Osteocyte (in vitro differentiated cells): ENCODE measurements at regions not wholly inside any gene's neighbourhood (a gene's known extent, or its start where the extent isn't known, plus 50 kb on each side); places are given as distances from the start of the nearest gene placed in this dataset.

ENCODE experiments used
- DNase-seq: peaks from one replicate; pipeline ENCODE4 v3.0.0; 2021; ENCODE audit warnings: mixed read lengths; ENCODE audit not compliant: unreplicated experiment; ENCODE audit errors: extremely low spot score
- H3K27ac Mint-ChIP-seq: one replicate; pipeline ENCODE4 v1.8.0; 2021; ENCODE audit warnings: mild to moderate bottlenecking, mixed read lengths; ENCODE audit not compliant: unreplicated experiment
- H3K27me3 Mint-ChIP-seq: one replicate; pipeline ENCODE4 v1.8.0; 2021; ENCODE audit warnings: mixed read lengths; ENCODE audit not compliant: unreplicated experiment
- H3K36me3 Mint-ChIP-seq: one replicate; pipeline ENCODE4 v1.8.0; 2021; ENCODE audit warnings: mixed read lengths; ENCODE audit not compliant: unreplicated experiment
- H3K4me1 Mint-ChIP-seq: one replicate; pipeline ENCODE4 v1.8.0; 2021; ENCODE audit warnings: mixed read lengths; ENCODE audit not compliant: unreplicated experiment
- H3K4me3 Mint-ChIP-seq: one replicate; pipeline ENCODE4 v1.8.0; 2021; ENCODE audit warnings: mild to moderate bottlenecking, moderate library complexity, mixed read lengths; ENCODE audit not compliant: unreplicated experiment
- H3K9me3 Mint-ChIP-seq: one replicate; pipeline ENCODE4 v1.8.0; 2021; ENCODE audit warnings: mixed read lengths; ENCODE audit not compliant: unreplicated experiment
- CTCF ChIP-seq: fragments of 200-600 bp; sonication (generic); IDR thresholded peaks from 2 replicates; pipeline ENCODE4 v1.5.0; 2021; ENCODE audit warnings: antibody characterized with exemption, mild to moderate bottlenecking, moderate library complexity

GRCh38 chr5:91532779-91533178 is 149.7 kb upstream of the ARRDC3 start:
- Mint-ChIP-seq H3K9me3 (peaks cover 3% of the 10 kb centered on the region), H3K4me3 (no peak overlapping the region), H3K27ac (no peak overlapping the region), H3K4me1 (peaks cover 2% of the 10 kb centered on the region), H3K27me3 (no peaks in the 10 kb centered on the region), H3K36me3 (no peaks in the 10 kb centered on the region)
- no peak for TF ChIP-seq CTCF
- DNase-seq = no peak

GRCh38 chr5:91532281-91532680 is 149.2 kb upstream of the ARRDC3 start:
- H3K4me3 Mint-ChIP-seq = no peak overlapping the region
- H3K27ac Mint-ChIP-seq = no peak overlapping the region
- no peaks in the 10 kb centered on the region for H3K36me3 Mint-ChIP-seq
- DNase-seq = no peak
- TF ChIP-seq CTCF = no peak
- H3K4me1 Mint-ChIP-seq = peaks cover 2% of the 10 kb centered on the region
- H3K27me3 Mint-ChIP-seq = no peaks in the 10 kb centered on the region
- H3K9me3 Mint-ChIP-seq = peaks cover 3% of the 10 kb centered on the region

GRCh38 chr5:91528831-91529230 is 145.7 kb upstream of the ARRDC3 start:
- Mint-ChIP-seq H3K4me3 (no peak overlapping the region), H3K27ac (no peak overlapping the region), H3K27me3 (no peaks in the 10 kb centered on the region), H3K4me1 (no peaks in the 10 kb centered on the region), H3K36me3 (no peaks in the 10 kb centered on the region), H3K9me3 (peaks cover 3% of the 10 kb centered on the region)
- no peak for TF ChIP-seq CTCF
- DNase-seq = no peak

GRCh38 chr5:91521785-91522184 is 138.7 kb upstream of the ARRDC3 start:
- DNase-seq = no peak
- no peaks in the 10 kb centered on the region for H3K4me1 Mint-ChIP-seq
- H3K9me3 Mint-ChIP-seq = no peaks in the 10 kb centered on the region
- no peak overlapping the region for H3K27ac Mint-ChIP-seq
- H3K27me3 Mint-ChIP-seq = no peaks in the 10 kb centered on the region
- no peak overlapping the region for H3K4me3 Mint-ChIP-seq
- no peak for TF ChIP-seq CTCF
- no peaks in the 10 kb centered on the region for H3K36me3 Mint-ChIP-seq

- DNase-seq = no peak
- Mint-ChIP-seq H3K4me3 (no peak overlapping the region), H3K36me3 (no peaks in the 10 kb centered on the region), H3K9me3 (no peaks in the 10 kb centered on the region), H3K27me3 (no peaks in the 10 kb centered on the region), H3K27ac (no peak overlapping the region), H3K4me1 (no peaks in the 10 kb centered on the region)
- no peak for TF ChIP-seq CTCF
Measured at GRCh38 chr5:91521334-91521733, 138.2 kb upstream of the ARRDC3 start.
